Anterior cingulate cortex (tissue), 58 donors: ENCODE measurements at regions not wholly inside any gene's neighbourhood (a gene's known extent, or its start where the extent isn't known, plus 50 kb on each side); places are given as distances from the start of the nearest gene placed in this dataset.

Source experiments
- DNase-seq, 58 donors: peaks; one replicate each; lab custom pipeline; 2025; lab: John Stamatoyannopoulos, UW

GRCh38 chr1:2931724-2932401 lies 89.4 kb upstream of the ACTRT2 start:
- no peak for DNase-seq

- no peak for DNase-seq
These were observed 88.5 kb upstream of the ACTRT2 start for GRCh38 chr1:2932671-2933350.

GRCh38 chr1:2933431-2934155 lies 87.7 kb upstream of the ACTRT2 start:
- DNase-seq = no peak

GRCh38 chr1:2934156-2934540 lies 87.1 kb upstream of the ACTRT2 start:
- no peak for DNase-seq

- no peak for DNase-seq
These were observed 86.6 kb upstream of the ACTRT2 start for GRCh38 chr1:2934642-2935081.

GRCh38 chr1:2935184-2935583 lies 86.1 kb upstream of the ACTRT2 start:
- no peak for DNase-seq

- no peak for DNase-seq
These were observed 85.4 kb upstream of the ACTRT2 start for GRCh38 chr1:2935751-2936390.

GRCh38 chr1:2936559-2937515 lies 84.4 kb upstream of the ACTRT2 start:
- DNase-seq = no peak

- no peak for DNase-seq
These were observed 83.5 kb upstream of the ACTRT2 start for GRCh38 chr1:2937805-2938204.

GRCh38 chr1:2939041-2939552 lies 82.2 kb upstream of the ACTRT2 start:
- DNase-seq = no peak

GRCh38 chr1:2940178-2940577 lies 81.1 kb upstream of the ACTRT2 start:
- DNase-seq = no peak

GRCh38 chr1:2941040-2941439 lies 80.2 kb upstream of the ACTRT2 start:
- DNase-seq = no peak

- DNase-seq = no peak
These were observed 79.4 kb upstream of the ACTRT2 start for GRCh38 chr1:2941907-2942306.

GRCh38 chr1:2942410-2942809 lies 78.9 kb upstream of the ACTRT2 start:
- DNase-seq = no peak

- no peak for DNase-seq
These were observed 77.5 kb upstream of the ACTRT2 start for GRCh38 chr1:2943686-2944260.

- DNase-seq = no peak
These were observed 76.6 kb upstream of the ACTRT2 start for GRCh38 chr1:2944705-2945104.

GRCh38 chr1:2945821-2946231 lies 75.4 kb upstream of the ACTRT2 start:
- no peak for DNase-seq

- DNase-seq = no peak
These were observed 75.0 kb upstream of the ACTRT2 start for GRCh38 chr1:2946291-2946690.

GRCh38 chr1:2946999-2947690 lies 74.1 kb upstream of the ACTRT2 start:
- no peak for DNase-seq
